CD14-positive monocyte (primary cell): ENCODE measurements at regions not wholly inside any gene's neighbourhood (a gene's known extent, or its start where the extent isn't known, plus 50 kb on each side); places are given as distances from the start of the nearest gene placed in this dataset.

ENCODE experiments used
- DNase-seq, 3 donors: peaks; one replicate each; pipeline ENCODE4 v3.0.0-alpha.2; 2011 to 2022
- H2AFZ ChIP-seq: 2 replicates; pipeline ENCODE4 v1.6.0; 2012; ENCODE audit warnings: mild to moderate bottlenecking, low read depth, low read length, inconsistent platforms; ENCODE audit not compliant: insufficient read depth, poor library complexity, severe bottlenecking
- H3K27ac ChIP-seq, 2 donors: 1 replicate in 1 of 2; 2 replicates in 1 of 2; pipeline ENCODE4 v1.5.1; 2012 to 2013; ENCODE audit warnings: low read length in 2 of 2, control low read depth in 1 of 2, inconsistent platforms in 1 of 2, low read depth in 1 of 2, mild to moderate bottlenecking in 1 of 2
- H3K27me3 ChIP-seq, 2 donors: one replicate each; pipeline versions ENCODE4 v1.6.0 to v1.6.1; 2011 to 2013; ENCODE audit warnings: low read length in 2 of 2; ENCODE audit not compliant: control insufficient read depth in 2 of 2, insufficient read depth in 2 of 2
- H3K36me3 ChIP-seq, 2 donors: replicated peaks in 1 of 2; 1 replicate in 1 of 2; 2 replicates in 1 of 2; pipeline versions ENCODE4 v1.5.1 to v1.6.1; 2012 to 2013; ENCODE audit warnings: low read length in 2 of 2, control low read depth in 1 of 2, inconsistent platforms in 1 of 2, mild to moderate bottlenecking in 1 of 2; ENCODE audit not compliant: insufficient read depth in 2 of 2, control insufficient read depth in 1 of 2
- H3K4me1 ChIP-seq, 2 donors: 1 replicate in 1 of 2; 2 replicates in 1 of 2; pipeline versions ENCODE4 v1.5.1 to v1.6.1; 2012 to 2013; ENCODE audit warnings: low read length in 2 of 2, control low read depth in 1 of 2, inconsistent platforms in 1 of 2, mild to moderate bottlenecking in 1 of 2, moderate library complexity in 1 of 2; ENCODE audit not compliant: insufficient read depth in 2 of 2, control insufficient read depth in 1 of 2
- H3K4me2 ChIP-seq: replicated peaks from 2 replicates; pipeline ENCODE3; 2012; ENCODE audit warnings: low read length, moderate library complexity, mild to moderate bottlenecking; ENCODE audit not compliant: poor library complexity, severe bottlenecking; ENCODE audit errors: extremely low read depth
- H3K4me3 ChIP-seq, 3 experiments: fragments of 200-600 bp in 1 of 3; sonication (generic) in 1 of 3; replicated peaks in 1 of 3; 1 replicate in 2 of 3; 2 replicates in 1 of 3; pipeline ENCODE4 v1.5.1; 2011 to 2013; ENCODE audit warnings: low read length in 3 of 3, mild to moderate bottlenecking in 3 of 3, control low read depth in 2 of 3, low read depth in 2 of 3, inconsistent platforms in 1 of 3, moderate library complexity in 1 of 3
- H3K79me2 ChIP-seq: 2 replicates; pipeline ENCODE4 v1.6.0; 2012; ENCODE audit warnings: mild to moderate bottlenecking, control low read depth, inconsistent platforms, low read length, moderate library complexity; ENCODE audit not compliant: insufficient read depth
- H3K9ac ChIP-seq: 2 replicates; pipeline ENCODE4 v1.6.0; 2017; ENCODE audit warnings: low read length, mild to moderate bottlenecking; ENCODE audit not compliant: insufficient read depth, poor library complexity, severe bottlenecking
- H3K9me3 ChIP-seq, 2 donors: replicated peaks in 1 of 2; 1 replicate in 1 of 2; 2 replicates in 1 of 2; pipeline versions ENCODE4 v1.5.1 to v1.6.1; 2012 to 2013; ENCODE audit warnings: low read length in 2 of 2, control low read depth in 1 of 2; ENCODE audit not compliant: control insufficient read depth in 1 of 2, insufficient read depth in 1 of 2
- H4K20me1 ChIP-seq: 2 replicates; pipeline ENCODE4 v1.6.0; 2012; ENCODE audit warnings: mild to moderate bottlenecking, low read length, control low read depth, moderate library complexity; ENCODE audit not compliant: insufficient read depth
- H3K27ac Mint-ChIP-seq, 7 donors: one replicate each; pipeline ENCODE4 v1.8.0; 2020; ENCODE audit warnings: mild to moderate bottlenecking in 7 of 7, mixed read lengths in 7 of 7, moderate library complexity in 6 of 7, inconsistent platforms in 2 of 7
- H3K27me3 Mint-ChIP-seq, 3 donors: one replicate each; pipeline ENCODE4 v1.8.0; 2021 to 2022; ENCODE audit warnings: low read depth in 3 of 3, mild to moderate bottlenecking in 3 of 3, mixed read lengths in 3 of 3, moderate library complexity in 3 of 3, inconsistent platforms in 1 of 3
- H3K36me3 Mint-ChIP-seq, 2 donors: one replicate each; pipeline ENCODE4 v1.8.0; 2020; ENCODE audit warnings: mixed read lengths in 2 of 2, inconsistent platforms in 1 of 2, mild to moderate bottlenecking in 1 of 2
- H3K4me1 Mint-ChIP-seq: one replicate; pipeline ENCODE4 v1.8.0; 2020; ENCODE audit warnings: mild to moderate bottlenecking, mixed read lengths
- H3K4me3 Mint-ChIP-seq, 2 donors: one replicate each; pipeline ENCODE4 v1.8.0; 2020; ENCODE audit warnings: mild to moderate bottlenecking in 2 of 2, mixed read lengths in 2 of 2, moderate library complexity in 1 of 2
- H3K9me3 Mint-ChIP-seq, 7 donors: one replicate each; pipeline ENCODE4 v1.8.0; 2020 to 2022; ENCODE audit warnings: mixed read lengths in 7 of 7, mild to moderate bottlenecking in 6 of 7, moderate library complexity in 6 of 7, inconsistent platforms in 2 of 7
- CTCF ChIP-seq: fragments of 200-600 bp; IDR thresholded peaks from one replicate; pipeline ENCODE4 v1.8.0; 2022; ENCODE audit warnings: antibody characterized with exemption, mild to moderate bottlenecking
- whole genome bisulfite sequencing: methylation state at CpG from one replicate; pipeline ENCODE4 v1.1.5; 2013; ENCODE audit warnings: missing lambda C conversion rate; ENCODE audit not compliant: insufficient coverage; 5-methylcytosine and 5-hydroxymethylcytosine counted together
- intact Hi-C, 2 donors: fragments of 100-400 bp; cut with micrococcal nuclease; formaldehyde crosslinking; loops; one replicate each; pipeline versions ENCODE4 v1.15.0 to v1.15.1; 2023

- H3K79me2 ChIP-seq = no peaks in the 10 kb centered on the region
- WGBS = 86% methylated on average over 4 of the region's 4 CpGs
- no peak overlapping the region for H3K4me2 ChIP-seq
- no peaks in the 10 kb centered on the region for H3K4me1 Mint-ChIP-seq
- no peak overlapping the region for H3K27ac Mint-ChIP-seq
- no peaks in the 10 kb centered on the region for H4K20me1 ChIP-seq
- H3K4me3 ChIP-seq = no peak overlapping the region
- peaks cover 0 to 2% (median 1%) of the 10 kb centered on the region in 3 donors for H3K27me3 Mint-ChIP-seq
- TF ChIP-seq CTCF = no peak
- no peak overlapping the region for H2AFZ ChIP-seq
- H3K9me3 ChIP-seq = peaks cover 0 to 5% of the 10 kb centered on the region in 2 donors
- no peaks in the 10 kb centered on the region for H3K36me3 Mint-ChIP-seq
- H3K27me3 ChIP-seq = no peaks in the 10 kb centered on the region
- DNase-seq = no peak
- peaks cover 0 to 6% (median 0%) of the 10 kb centered on the region in 7 donors for H3K9me3 Mint-ChIP-seq
- H3K9ac ChIP-seq = no peak overlapping the region
- H3K27ac ChIP-seq = no peak overlapping the region
- no peaks in the 10 kb centered on the region for H3K36me3 ChIP-seq
- H3K4me3 Mint-ChIP-seq = no peak overlapping the region
- intact Hi-C loops = no loop called here
- H3K4me1 ChIP-seq = no peaks in the 10 kb centered on the region
Observed at GRCh38 chr10:78378192-78378591, 344.5 kb downstream of the RPS24 start.

- Histone ChIP-seq H3K27ac (no peak overlapping the region), H3K4me3 (no peak overlapping the region), H2AFZ (no peak overlapping the region), H3K9me3 (peaks cover 0 to 5% of the 10 kb centered on the region in 2 donors), H3K4me2 (no peak overlapping the region), H3K79me2 (no peaks in the 10 kb centered on the region), H4K20me1 (no peaks in the 10 kb centered on the region), H3K36me3 (no peaks in the 10 kb centered on the region), H3K27me3 (no peaks in the 10 kb centered on the region), H3K4me1 (no peaks in the 10 kb centered on the region), H3K9ac (no peak overlapping the region)
- DNase-seq = no peak
- H3K27me3 Mint-ChIP-seq = peaks cover 1 to 4% (median 2%) of the 10 kb centered on the region in 3 donors
- 76% methylated on average over 15 of the region's 19 CpGs for WGBS
- no peak overlapping the region for H3K27ac Mint-ChIP-seq
- TF ChIP-seq CTCF = no peak
- H3K4me1 Mint-ChIP-seq = no peaks in the 10 kb centered on the region
- intact Hi-C loops = no loop called here
- no peak overlapping the region for H3K4me3 Mint-ChIP-seq
- no peaks in the 10 kb centered on the region for H3K36me3 Mint-ChIP-seq
- H3K9me3 Mint-ChIP-seq = peaks cover 0 to 6% (median 0%) of the 10 kb centered on the region in 7 donors
Observed at GRCh38 chr10:78381107-78381506, 347.4 kb downstream of the RPS24 start.
